GM12872 (cell line): ENCODE measurements at regions not wholly inside any gene's neighbourhood (a gene's known extent, or its start where the extent isn't known, plus 50 kb on each side); places are given as distances from the start of the nearest gene placed in this dataset.

Source experiments
- CTCF ChIP-seq: IDR thresholded peaks from 3 replicates; pipeline ENCODE4 v1.5.1; 2011; ENCODE audit warnings: low read depth, mild to moderate bottlenecking, low read length, moderate library complexity; ENCODE audit not compliant: insufficient read depth

GRCh38 chr13:70191034-70191433 lies 82.8 kb upstream of the KLHL1 start:
- no peak for TF ChIP-seq CTCF

GRCh38 chr13:70189981-70190380 lies 81.7 kb upstream of the KLHL1 start:
- TF ChIP-seq CTCF: no peak

- TF ChIP-seq CTCF: no peak
These were observed 80.3 kb upstream of the KLHL1 start for GRCh38 chr13:70188567-70188966.

GRCh38 chr13:70183041-70183440 lies 74.8 kb upstream of the KLHL1 start:
- no peak for TF ChIP-seq CTCF
